Loucy (cell line): ENCODE measurements at regions not wholly inside any gene's neighbourhood (a gene's known extent, or its start where the extent isn't known, plus 50 kb on each side); places are given as distances from the start of the nearest gene placed in this dataset.

ENCODE experiments used
- H2AFZ ChIP-seq: fragments of 200-600 bp; sonication (generic); 2 replicates; pipeline ENCODE4 v1.6.0; 2016; ENCODE audit warnings: antibody characterized with exemption, mild to moderate bottlenecking, low read length, moderate library complexity
- H3F3A ChIP-seq: fragments of 200-600 bp; 2 replicates; pipeline ENCODE4 v1.6.0; 2016; ENCODE audit warnings: antibody characterized with exemption, low read depth, mild to moderate bottlenecking
- H3K27me3 ChIP-seq: fragments of 200-600 bp; sonication (generic); 2 replicates; pipeline ENCODE4 v1.6.1; 2014; ENCODE audit warnings: low read length, mild to moderate bottlenecking; ENCODE audit not compliant: insufficient read depth, poor library complexity, severe bottlenecking
- H3K36me3 ChIP-seq: fragments of 200-600 bp; sonication (generic); 2 replicates; pipeline ENCODE4 v1.6.1; 2016; ENCODE audit warnings: low read length; ENCODE audit not compliant: insufficient read depth
- H3K4me1 ChIP-seq: fragments of 200-600 bp; sonication (generic); 2 replicates; pipeline ENCODE4 v1.5.1; 2014; ENCODE audit warnings: low read length, mild to moderate bottlenecking; ENCODE audit not compliant: insufficient read depth, poor library complexity, severe bottlenecking
- H3K4me2 ChIP-seq: fragments of 200-600 bp; sonication (generic); 2 replicates; pipeline ENCODE4 v1.6.0; 2014; ENCODE audit warnings: antibody characterized with exemption, low read length, low read depth, mild to moderate bottlenecking; ENCODE audit not compliant: poor library complexity, severe bottlenecking
- H3K4me3 ChIP-seq: fragments of 200-600 bp; sonication (generic); 2 replicates; pipeline ENCODE4 v1.5.1; 2014; ENCODE audit warnings: low read length, mild to moderate bottlenecking, mixed read lengths; ENCODE audit not compliant: poor library complexity, severe bottlenecking
- H3K79me2 ChIP-seq: fragments of 200-600 bp; sonication (generic); 2 replicates; pipeline ENCODE4 v1.6.1; 2014; ENCODE audit warnings: low read length; ENCODE audit not compliant: insufficient read depth
- H3K9ac ChIP-seq: fragments of 200-600 bp; sonication (generic); 2 replicates; pipeline ENCODE4 v1.6.0; 2014; ENCODE audit warnings: mild to moderate bottlenecking, low read depth, low read length, moderate library complexity; ENCODE audit not compliant: poor library complexity, severe bottlenecking
- H3K9me2 ChIP-seq: fragments of 200-600 bp; sonication (generic); replicated peaks from 2 replicates; pipeline ENCODE4 v1.6.1; 2016; ENCODE audit warnings: low read depth, low read length, mixed read lengths
- H3K9me3 ChIP-seq: fragments of 200-600 bp; sonication (generic); 2 replicates; pipeline ENCODE4 v1.6.1; 2014; ENCODE audit warnings: mild to moderate bottlenecking, antibody characterized with exemption, low read length, low read depth; ENCODE audit not compliant: insufficient read depth
- H4K20me1 ChIP-seq: fragments of 200-600 bp; sonication (generic); 2 replicates; pipeline ENCODE4 v1.6.0; 2014; ENCODE audit warnings: antibody characterized with exemption, low read length, mild to moderate bottlenecking; ENCODE audit not compliant: insufficient read depth, poor library complexity, severe bottlenecking
- EZH2phosphoT487 ChIP-seq: fragments of 200-600 bp; IDR thresholded peaks from 2 replicates; pipeline ENCODE4 v1.6.1; 2018; ENCODE audit warnings: antibody characterized with exemption, mild to moderate bottlenecking, moderate library complexity, borderline replicate concordance
- TF ChIP-seq, protein P1 (sequence below): fragments of 200-600 bp; sonication (generic); conservative IDR thresholded peaks from 2 replicates; pipeline ENCODE4 v1.5.1; 2014; ENCODE audit warnings: mild to moderate bottlenecking, antibody characterized with exemption, low read length

DNA sequence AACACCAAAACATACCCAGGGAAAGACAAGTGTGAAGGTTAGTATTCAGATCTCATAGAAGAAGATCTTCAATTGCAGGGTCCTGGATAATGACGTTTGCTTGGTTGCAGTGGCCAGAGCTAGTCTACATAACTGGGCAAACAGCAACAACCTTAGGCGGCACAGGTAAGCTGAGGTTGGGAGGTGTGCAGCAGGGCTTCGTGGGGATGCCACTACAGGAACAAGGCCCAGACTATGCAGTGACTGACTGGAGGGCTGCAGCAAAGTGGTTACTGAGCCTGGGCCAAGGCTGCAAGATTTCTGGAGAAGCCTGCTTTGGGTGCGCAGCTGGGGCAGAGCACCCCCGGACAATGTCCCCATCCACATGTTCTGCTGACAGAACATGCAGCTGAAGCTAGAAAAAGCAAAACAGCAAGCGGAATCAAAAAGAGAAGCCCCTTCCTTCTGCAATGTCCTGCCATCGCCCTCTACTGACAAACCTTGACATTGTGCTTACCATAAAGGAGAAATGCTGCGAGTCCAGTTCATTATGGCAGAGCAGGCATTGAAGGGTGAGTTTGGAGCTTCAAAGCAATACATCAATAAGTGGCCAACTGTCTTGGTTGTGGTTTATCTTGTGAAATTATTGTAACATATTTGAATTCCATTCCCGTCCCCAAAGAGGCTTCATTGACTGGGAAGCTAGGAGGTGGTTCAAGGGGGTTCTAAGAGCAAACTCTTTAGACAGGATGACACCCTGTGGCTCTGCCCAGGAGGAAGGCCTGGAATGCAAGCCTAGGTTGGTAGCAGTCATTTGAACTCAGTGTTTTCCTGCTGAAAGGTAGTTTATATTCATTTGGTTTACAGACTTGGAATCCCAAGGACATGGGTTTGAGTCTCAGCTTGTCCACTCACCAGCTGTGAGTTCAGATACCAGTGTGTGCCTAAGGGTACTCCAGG, 217.0 kb downstream of the PDCD6IP start:
- TF ChIP-seq, protein P1, sequence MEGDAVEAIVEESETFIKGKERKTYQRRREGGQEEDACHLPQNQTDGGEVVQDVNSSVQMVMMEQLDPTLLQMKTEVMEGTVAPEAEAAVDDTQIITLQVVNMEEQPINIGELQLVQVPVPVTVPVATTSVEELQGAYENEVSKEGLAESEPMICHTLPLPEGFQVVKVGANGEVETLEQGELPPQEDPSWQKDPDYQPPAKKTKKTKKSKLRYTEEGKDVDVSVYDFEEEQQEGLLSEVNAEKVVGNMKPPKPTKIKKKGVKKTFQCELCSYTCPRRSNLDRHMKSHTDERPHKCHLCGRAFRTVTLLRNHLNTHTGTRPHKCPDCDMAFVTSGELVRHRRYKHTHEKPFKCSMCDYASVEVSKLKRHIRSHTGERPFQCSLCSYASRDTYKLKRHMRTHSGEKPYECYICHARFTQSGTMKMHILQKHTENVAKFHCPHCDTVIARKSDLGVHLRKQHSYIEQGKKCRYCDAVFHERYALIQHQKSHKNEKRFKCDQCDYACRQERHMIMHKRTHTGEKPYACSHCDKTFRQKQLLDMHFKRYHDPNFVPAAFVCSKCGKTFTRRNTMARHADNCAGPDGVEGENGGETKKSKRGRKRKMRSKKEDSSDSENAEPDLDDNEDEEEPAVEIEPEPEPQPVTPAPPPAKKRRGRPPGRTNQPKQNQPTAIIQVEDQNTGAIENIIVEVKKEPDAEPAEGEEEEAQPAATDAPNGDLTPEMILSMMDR = peak; percentile 76
- TF ChIP-seq EZH2phosphoT487 = no peak
- Histone ChIP-seq H3K9me2 (no peaks in the 10 kb centered on the region), H3K36me3 (no peaks in the 10 kb centered on the region), H3K4me2 (peak overlapping the region; percentile 79), H2AFZ (no peak overlapping the region; the same call in 1 of the 2 replicates), H3K4me1 (peaks cover 79% of the 10 kb centered on the region), H4K20me1 (no peaks in the 10 kb centered on the region), H3K9me3 (no peaks in the 10 kb centered on the region), H3K79me2 (no peaks in the 10 kb centered on the region), H3K4me3 (peak overlapping the region; percentile 58), H3K9ac (peak overlapping the region; percentile 88), H3K27me3 (no peaks in the 10 kb centered on the region), H3F3A (peaks cover 14% of the 10 kb centered on the region)

DNA sequence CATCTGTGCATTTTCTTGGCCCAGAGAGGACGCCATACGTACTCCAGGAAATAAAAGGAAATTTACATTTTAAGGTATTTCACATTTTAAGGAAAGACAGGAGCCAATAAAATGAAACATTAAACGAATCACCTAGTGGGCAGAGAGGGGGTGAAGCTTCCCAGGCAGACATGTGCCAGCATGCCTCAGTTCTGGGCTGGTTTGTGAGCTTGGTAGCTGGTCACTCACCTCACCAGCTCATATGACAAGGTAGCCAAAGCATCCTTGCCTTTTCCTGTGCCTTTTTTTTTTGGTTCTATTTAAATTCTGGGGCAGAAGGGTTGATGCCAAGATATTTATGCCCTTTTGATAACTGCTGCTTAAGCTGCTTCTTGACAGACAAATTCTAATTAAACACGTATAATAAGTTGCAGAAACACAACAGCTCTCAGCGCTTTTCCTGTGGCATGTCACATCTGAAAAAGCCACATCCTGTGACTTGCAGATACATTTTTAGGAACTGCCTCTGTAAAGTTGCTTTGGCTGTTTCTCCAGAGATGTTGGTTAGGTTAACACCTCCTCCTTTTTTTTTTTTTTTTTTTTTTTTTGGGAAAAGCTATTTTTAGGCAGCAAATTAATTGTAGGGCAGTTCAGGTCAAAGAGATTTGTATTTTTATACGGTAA, 218.6 kb downstream of the PDCD6IP start:
- Histone ChIP-seq H3F3A (peaks cover 21% of the 10 kb centered on the region), H3K27me3 (no peaks in the 10 kb centered on the region), H4K20me1 (no peaks in the 10 kb centered on the region), H3K9ac (peak overlapping the region; percentile 88), H3K9me3 (no peaks in the 10 kb centered on the region), H3K4me1 (peaks cover 79% of the 10 kb centered on the region), H3K79me2 (no peaks in the 10 kb centered on the region), H3K36me3 (no peaks in the 10 kb centered on the region), H3K9me2 (no peaks in the 10 kb centered on the region), H2AFZ (no peak overlapping the region), H3K4me3 (peak overlapping the region; percentile 58), H3K4me2 (peak overlapping the region; percentile 79)
- TF ChIP-seq, protein P1 = no peak
- no peak for TF ChIP-seq EZH2phosphoT487

DNA sequence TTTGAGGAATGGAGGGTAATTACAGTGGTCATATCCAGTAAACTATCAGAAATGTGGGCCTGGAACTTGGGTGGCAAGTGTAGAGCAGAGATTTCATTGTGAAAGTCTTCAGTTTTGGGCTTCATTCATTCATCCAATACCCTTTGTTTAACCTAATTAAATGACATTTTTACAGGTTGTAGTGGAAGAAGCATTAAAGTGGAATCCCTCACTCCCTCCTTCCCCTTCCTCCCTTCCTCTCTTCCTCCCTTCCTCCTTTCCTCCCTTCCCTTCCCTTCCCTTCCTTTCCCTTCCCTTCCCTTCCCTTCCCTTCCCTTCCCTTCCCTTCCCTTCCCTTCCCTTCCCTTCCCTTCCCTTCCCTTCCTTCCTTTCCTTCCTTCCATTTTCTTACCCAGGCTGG, 219.3 kb downstream of the PDCD6IP start:
- no peaks in the 10 kb centered on the region for H4K20me1 ChIP-seq
- H3K4me1 ChIP-seq = peaks cover 84% of the 10 kb centered on the region
- no peak for TF ChIP-seq EZH2phosphoT487
- TF ChIP-seq, protein P1 = no peak
- peak overlapping the region; percentile 79 for H3K4me2 ChIP-seq
- H3K9ac ChIP-seq = peak overlapping the region; percentile 88
- H3K9me2 ChIP-seq = no peaks in the 10 kb centered on the region
- peak overlapping the region; percentile 58 for H3K4me3 ChIP-seq
- H3K9me3 ChIP-seq = no peaks in the 10 kb centered on the region
- H3K79me2 ChIP-seq = no peaks in the 10 kb centered on the region
- H3K36me3 ChIP-seq = no peaks in the 10 kb centered on the region
- peaks cover 21% of the 10 kb centered on the region for H3F3A ChIP-seq
- no peaks in the 10 kb centered on the region for H3K27me3 ChIP-seq
- H2AFZ ChIP-seq = no peak overlapping the region
